Keratinocyte (primary cell): ENCODE measurements at regions not wholly inside any gene's neighbourhood (a gene's known extent, or its start where the extent isn't known, plus 50 kb on each side); places are given as distances from the start of the nearest gene placed in this dataset.
"Not testable (repeated sequence)": the region's sequence is repeated elsewhere in the genome, so short reads cannot be mapped to it uniquely, and the experiment has no call there.

ENCODE experiments used
- DNase-seq: peaks from one replicate; pipeline ENCODE4 v3.0.0-alpha.2; 2011; ENCODE audit warnings: low read depth, missing footprints, low spot score
- FAIRE-seq: peaks from 2 replicates; lab custom pipeline; 2011; peaks lifted over from hg19 to GRCh38; lab: Jason Lieb, UNC
- H2AFZ ChIP-seq: 2 replicates; pipeline ENCODE4 v1.6.0; 2012; ENCODE audit warnings: low read length, control low read depth, inconsistent platforms; ENCODE audit not compliant: control insufficient read depth
- H3K27ac ChIP-seq: 2 replicates; pipeline ENCODE4 v1.5.1; 2011; ENCODE audit warnings: low read length; ENCODE audit not compliant: control insufficient read depth, insufficient read depth
- H3K27me3 ChIP-seq: 3 replicates; pipeline ENCODE4 v1.6.0; 2011; ENCODE audit warnings: low read length; ENCODE audit not compliant: control insufficient read depth, insufficient read depth; ENCODE audit errors: extremely low read depth
- H3K36me3 ChIP-seq, 2 experiments: 2 replicates in 1 of 2; 3 replicates in 1 of 2; pipeline ENCODE4 v1.5.1; 2011; ENCODE audit warnings: low read length in 2 of 2, mild to moderate bottlenecking in 1 of 2; ENCODE audit not compliant: control insufficient read depth in 2 of 2, insufficient read depth in 2 of 2; ENCODE audit errors: extremely low read depth in 1 of 2
- H3K4me1 ChIP-seq: 3 replicates; pipeline ENCODE4 v1.5.1; 2011; ENCODE audit warnings: low read length; ENCODE audit not compliant: control insufficient read depth, insufficient read depth; ENCODE audit errors: extremely low read depth
- H3K4me2 ChIP-seq: 3 replicates; pipeline ENCODE4 v1.6.0; 2011; ENCODE audit warnings: low read depth, low read length; ENCODE audit not compliant: control insufficient read depth, insufficient read depth; ENCODE audit errors: extremely low read depth
- H3K4me3 ChIP-seq, 3 experiments: fragments of 200-600 bp in 1 of 3; sonication (generic) in 1 of 3; 2 replicates in 2 of 3; 3 replicates in 1 of 3; pipeline ENCODE4 v1.5.1; 2011 to 2016; ENCODE audit warnings: low read length in 3 of 3, mild to moderate bottlenecking in 3 of 3, control low read depth in 2 of 3, inconsistent platforms in 1 of 3, low read depth in 1 of 3, mixed read lengths in 1 of 3, mixed run types in 1 of 3, moderate library complexity in 1 of 3; ENCODE audit not compliant: control insufficient read depth in 2 of 3, insufficient read depth in 2 of 3; ENCODE audit errors: extremely low read depth in 1 of 3
- H3K79me2 ChIP-seq: 2 replicates; pipeline ENCODE4 v1.6.0; 2012; ENCODE audit warnings: low read length; ENCODE audit not compliant: control insufficient read depth, insufficient read depth
- H3K9ac ChIP-seq: 3 replicates; pipeline ENCODE4 v1.6.0; 2011; ENCODE audit warnings: low read length; ENCODE audit not compliant: control insufficient read depth, insufficient read depth; ENCODE audit errors: extremely low read depth
- H3K9me1 ChIP-seq: 3 replicates; pipeline ENCODE4 v1.6.0; 2011; ENCODE audit warnings: low read length; ENCODE audit not compliant: control insufficient read depth, insufficient read depth; ENCODE audit errors: extremely low read depth
- H3K9me3 ChIP-seq: 2 replicates; pipeline ENCODE4 v1.5.1; 2012; ENCODE audit warnings: low read depth, low read length; ENCODE audit not compliant: control insufficient read depth
- H4K20me1 ChIP-seq: 3 replicates; pipeline ENCODE4 v1.6.0; 2011; ENCODE audit warnings: low read length; ENCODE audit not compliant: control insufficient read depth, insufficient read depth; ENCODE audit errors: extremely low read depth
- EZH2 ChIP-seq: IDR thresholded peaks from one replicate; pipeline ENCODE4 v1.6.1; 2012; ENCODE audit warnings: inconsistent platforms, mild to moderate bottlenecking, low read length, moderate library complexity
- dilution Hi-C: fragments of 300-500 bp; cut with MboI; formaldehyde crosslinking; loops from one replicate; pipeline ENCODE4 v1.7.0; 2020; ENCODE audit warnings: low sequenced_read_pairs; ENCODE audit not compliant: extremely low pct_ligation_motif_present
- TF ChIP-seq, protein P1 (sequence below), 3 experiments: IDR thresholded peaks in 1 of 3; conservative IDR thresholded peaks in 1 of 3; optimal IDR thresholded peaks in 1 of 3; 2 replicates in 2 of 3; 3 replicates in 1 of 3; pipeline versions ENCODE3 to v1.5.1; 2011; ENCODE audit warnings: low read length in 3 of 3, mild to moderate bottlenecking in 3 of 3, moderate library complexity in 2 of 3, control low read depth in 1 of 3, inconsistent platforms in 1 of 3; ENCODE audit not compliant: insufficient read depth in 2 of 3; ENCODE audit errors: extremely low read depth in 1 of 3

DNA sequence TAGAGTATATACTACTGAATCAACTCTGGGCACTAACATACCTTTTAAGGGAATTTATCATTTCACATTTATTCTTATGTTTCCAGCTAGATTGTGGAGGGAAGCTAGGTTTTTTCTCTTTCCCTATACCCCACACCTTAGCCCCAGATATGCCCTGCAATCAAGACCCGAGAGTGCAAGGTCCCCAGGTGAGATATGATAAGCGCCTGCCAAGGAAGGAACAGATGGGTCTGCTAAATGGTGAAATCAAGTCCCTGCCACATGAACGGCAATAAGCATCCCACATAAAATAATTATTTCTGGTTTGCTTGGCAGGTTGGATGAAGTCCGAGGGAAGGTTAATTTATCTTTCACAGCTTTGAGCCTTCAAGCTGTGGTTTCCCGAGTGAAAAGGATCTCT, 195.5 kb downstream of the TOX3 start:
- Histone ChIP-seq H3K9ac (no peak overlapping the region), H4K20me1 (no peaks in the 10 kb centered on the region), H3K9me3 (no peaks in the 10 kb centered on the region), H3K36me3 (no peaks in the 10 kb centered on the region), H3K27ac (no peak overlapping the region), H3K4me2 (no peak overlapping the region), H3K4me3 (no peak overlapping the region), H2AFZ (no peak overlapping the region), H3K4me1 (no peaks in the 10 kb centered on the region), H3K9me1 (no peaks in the 10 kb centered on the region), H3K79me2 (no peaks in the 10 kb centered on the region), H3K27me3 (no peaks in the 10 kb centered on the region)
- dilution Hi-C loops: no loop called here
- FAIRE-seq (no peak), DNase-seq (no peak)
- TF ChIP-seq, protein P1, sequence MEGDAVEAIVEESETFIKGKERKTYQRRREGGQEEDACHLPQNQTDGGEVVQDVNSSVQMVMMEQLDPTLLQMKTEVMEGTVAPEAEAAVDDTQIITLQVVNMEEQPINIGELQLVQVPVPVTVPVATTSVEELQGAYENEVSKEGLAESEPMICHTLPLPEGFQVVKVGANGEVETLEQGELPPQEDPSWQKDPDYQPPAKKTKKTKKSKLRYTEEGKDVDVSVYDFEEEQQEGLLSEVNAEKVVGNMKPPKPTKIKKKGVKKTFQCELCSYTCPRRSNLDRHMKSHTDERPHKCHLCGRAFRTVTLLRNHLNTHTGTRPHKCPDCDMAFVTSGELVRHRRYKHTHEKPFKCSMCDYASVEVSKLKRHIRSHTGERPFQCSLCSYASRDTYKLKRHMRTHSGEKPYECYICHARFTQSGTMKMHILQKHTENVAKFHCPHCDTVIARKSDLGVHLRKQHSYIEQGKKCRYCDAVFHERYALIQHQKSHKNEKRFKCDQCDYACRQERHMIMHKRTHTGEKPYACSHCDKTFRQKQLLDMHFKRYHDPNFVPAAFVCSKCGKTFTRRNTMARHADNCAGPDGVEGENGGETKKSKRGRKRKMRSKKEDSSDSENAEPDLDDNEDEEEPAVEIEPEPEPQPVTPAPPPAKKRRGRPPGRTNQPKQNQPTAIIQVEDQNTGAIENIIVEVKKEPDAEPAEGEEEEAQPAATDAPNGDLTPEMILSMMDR (optimal IDR thresholded peaks at IDR 0.05 in 1 of 3, IDR thresholded peaks at IDR 0.05 in 1 of 3, conservative IDR thresholded peaks at IDR 0.05 in 1 of 3; ENCODE audit: extremely low read depth in 1 of 3, insufficient read depth in 2 of 3, low read length in 3 of 3): no peak
- no peak for TF ChIP-seq EZH2

DNA sequence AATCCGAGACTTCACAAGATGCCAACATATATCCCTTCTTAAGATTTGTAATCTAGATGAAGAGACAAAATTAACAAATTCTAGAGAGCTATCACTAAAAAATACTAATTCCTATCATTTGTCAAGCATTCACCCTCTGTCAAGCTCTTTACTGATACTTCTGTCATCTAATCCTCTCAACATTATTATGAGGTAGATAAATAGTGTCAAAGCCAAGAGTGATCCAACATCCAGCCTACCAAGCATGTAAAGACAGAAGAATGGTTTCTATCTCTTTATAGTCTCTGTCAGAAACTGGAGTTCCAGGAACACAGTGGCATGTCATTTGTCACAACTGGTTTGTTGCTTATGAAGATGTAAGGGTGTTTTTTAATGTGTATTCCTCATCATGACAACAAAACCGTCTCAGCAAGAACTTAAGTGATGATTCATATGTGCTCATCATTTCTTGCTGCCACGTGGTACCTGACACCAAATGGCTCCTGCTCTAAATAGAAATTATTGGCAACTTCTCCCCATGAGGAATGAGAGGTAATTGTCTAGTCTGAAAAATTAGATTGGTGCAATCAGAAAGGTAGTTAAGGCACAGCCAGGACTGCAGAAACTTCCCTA, 196.8 kb downstream of the TOX3 start:
- Histone ChIP-seq H3K4me3 (no peak overlapping the region), H4K20me1 (no peaks in the 10 kb centered on the region), H3K4me2 (no peak overlapping the region), H3K27ac (no peak overlapping the region), H3K4me1 (no peaks in the 10 kb centered on the region), H3K9me1 (no peaks in the 10 kb centered on the region), H3K9ac (no peak overlapping the region), H2AFZ (no peak overlapping the region), H3K9me3 (no peaks in the 10 kb centered on the region), H3K36me3 (no peaks in the 10 kb centered on the region), H3K27me3 (no peaks in the 10 kb centered on the region), H3K79me2 (no peaks in the 10 kb centered on the region)
- DNase-seq: no peak
- FAIRE-seq: no peak
- dilution Hi-C loops: no loop called here
- no peak for TF ChIP-seq EZH2

DNA sequence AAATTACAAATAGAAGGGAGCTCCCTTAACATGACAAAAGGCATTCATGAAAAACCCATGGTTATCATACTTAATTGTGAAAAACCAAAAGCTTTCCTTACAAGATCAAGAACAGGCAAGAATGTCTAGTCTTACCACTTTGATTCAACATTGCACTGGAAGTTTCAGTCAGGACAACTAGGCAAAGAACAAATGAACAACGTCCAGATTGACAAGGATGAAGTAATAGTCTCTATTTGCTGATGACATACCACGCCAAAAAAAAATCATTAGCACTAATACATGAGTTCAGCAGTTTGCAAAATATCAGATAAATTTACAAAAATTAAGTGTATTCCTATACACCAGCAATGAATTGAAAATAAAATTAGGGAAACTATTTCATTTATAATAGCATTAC, 200.2 kb downstream of the TOX3 start:
- DNase-seq (no peak), FAIRE-seq (no peak)
- Histone ChIP-seq H3K4me2 (no peak overlapping the region), H3K27ac (no peak overlapping the region), H3K9ac (no peak overlapping the region), H2AFZ (no peak overlapping the region), H3K36me3 (no peaks in the 10 kb centered on the region), H3K9me1 (no peaks in the 10 kb centered on the region), H3K4me3 (no peak overlapping the region), H3K4me1 (no peaks in the 10 kb centered on the region), H3K9me3 (no peaks in the 10 kb centered on the region), H3K27me3 (no peaks in the 10 kb centered on the region), H4K20me1 (no peaks in the 10 kb centered on the region), H3K79me2 (no peaks in the 10 kb centered on the region)
- dilution Hi-C loops: no loop called here
- TF ChIP-seq EZH2: no peak
- TF ChIP-seq, protein P1 (optimal IDR thresholded peaks at IDR 0.05 in 1 of 3, IDR thresholded peaks at IDR 0.05 in 1 of 3, conservative IDR thresholded peaks at IDR 0.05 in 1 of 3; ENCODE audit: extremely low read depth in 1 of 3, insufficient read depth in 2 of 3, low read length in 3 of 3): no peak

DNA sequence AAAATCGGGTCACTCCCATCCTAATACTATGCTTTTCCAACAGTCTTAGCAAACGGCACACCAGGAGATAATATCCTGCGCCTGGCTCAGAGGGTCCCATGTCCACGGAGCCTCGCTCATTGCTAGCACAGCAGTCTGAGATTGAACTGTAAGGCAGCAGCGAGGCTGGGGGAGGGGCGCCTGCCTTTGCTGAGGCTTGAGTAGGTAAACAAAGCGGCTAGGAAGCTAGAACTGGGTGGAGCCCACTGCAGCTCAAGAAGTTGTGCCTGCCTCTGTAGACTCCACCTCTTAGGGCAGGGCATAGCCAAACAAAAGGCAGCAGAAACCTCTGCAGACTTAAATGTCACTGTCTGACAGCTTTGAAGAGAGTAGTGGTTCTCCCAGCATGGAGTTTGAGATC, 213.3 kb downstream of the TOX3 start:
- dilution Hi-C loops, H3K4me1 ChIP-seq, H3K27ac ChIP-seq, H3K27me3 ChIP-seq, DNase-seq, H4K20me1 ChIP-seq, H3K36me3 ChIP-seq, H3K9ac ChIP-seq, H3K9me3 ChIP-seq, H3K79me2 ChIP-seq, FAIRE-seq, H3K4me3 ChIP-seq, H3K4me2 ChIP-seq, H2AFZ ChIP-seq, H3K9me1 ChIP-seq: not testable (repeated sequence)
